ENCODE measurements at regions not wholly inside any gene's neighbourhood (a gene's known extent, or its start where the extent isn't known, plus 50 kb on each side); places are given as distances from the start of the nearest gene placed in this dataset.

DNA sequence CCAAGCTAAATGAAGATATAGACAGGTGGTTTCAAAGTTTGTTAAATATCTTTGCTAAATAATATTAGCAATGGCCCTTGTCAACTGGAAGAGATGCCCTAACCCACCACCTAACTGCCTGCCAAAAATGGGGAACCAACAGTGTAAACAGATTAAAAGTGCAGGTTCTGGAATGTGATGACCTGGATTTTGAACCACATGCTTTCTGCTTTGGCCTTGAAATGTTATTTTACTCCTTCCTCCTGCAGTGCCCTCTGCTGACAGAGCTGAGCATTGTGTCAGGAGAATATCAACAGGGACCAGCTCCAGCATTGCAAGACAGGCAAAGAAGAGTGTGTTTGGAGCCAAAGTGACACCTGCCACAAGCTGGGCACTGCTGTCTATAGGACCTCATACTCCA lies 226.6 kb downstream of the MYLK4 start:
- TF ChIP-seq CTCF (conservative IDR thresholded peaks at IDR 0.05) (peak; percentile 44; the same call in 1 of the 2 replicates), EZH2 (IDR thresholded peaks at IDR 0.05; ENCODE audit: low read depth) (no peak)
